CD4-positive, alpha-beta T cell treated with Interleukin-15 for 4 hours (primary cell): ENCODE measurements at regions not wholly inside any gene's neighbourhood (a gene's known extent, or its start where the extent isn't known, plus 50 kb on each side); places are given as distances from the start of the nearest gene placed in this dataset.

Experiments used
- DNase-seq: peaks from one replicate; pipeline ENCODE4 v3.0.0-alpha.2; 2020; ENCODE audit warnings: low spot score

- no peak for DNase-seq
Observed at GRCh38 chr3:117128133-117128532, 418.6 kb downstream of the TUSC7 start.

GRCh38 chr3:117128872-117129271, 419.3 kb downstream of the TUSC7 start:
- no peak for DNase-seq

- no peak for DNase-seq
Observed at GRCh38 chr3:117129516-117129915, 419.9 kb downstream of the TUSC7 start.

- DNase-seq = no peak
Observed at GRCh38 chr3:117130222-117130621, 420.6 kb downstream of the TUSC7 start.

GRCh38 chr3:117131259-117131658, 421.7 kb downstream of the TUSC7 start:
- no peak for DNase-seq

- no peak for DNase-seq
Observed at GRCh38 chr3:117133066-117133465, 423.5 kb downstream of the TUSC7 start.

GRCh38 chr3:117135207-117135606, 425.6 kb downstream of the TUSC7 start:
- DNase-seq = no peak

GRCh38 chr3:117136003-117136402, 426.4 kb downstream of the TUSC7 start:
- no peak for DNase-seq

- DNase-seq = no peak
Observed at GRCh38 chr3:117137065-117137464, 427.5 kb downstream of the TUSC7 start.

GRCh38 chr3:117139681-117140080, 430.1 kb downstream of the TUSC7 start:
- no peak for DNase-seq

GRCh38 chr3:117141812-117142211, 432.2 kb downstream of the TUSC7 start:
- DNase-seq = no peak

GRCh38 chr3:117144853-117145252, 435.3 kb downstream of the TUSC7 start:
- DNase-seq = no peak

- DNase-seq = no peak
Observed at GRCh38 chr3:117145677-117146076, 436.1 kb downstream of the TUSC7 start.

GRCh38 chr3:117146571-117146970, 437.0 kb downstream of the TUSC7 start:
- DNase-seq = no peak

- DNase-seq = no peak
Observed at GRCh38 chr3:117149584-117149983, 440.0 kb downstream of the TUSC7 start.

GRCh38 chr3:117150628-117151027, 441.0 kb downstream of the TUSC7 start:
- DNase-seq = no peak

GRCh38 chr3:117160176-117160575, 450.6 kb downstream of the TUSC7 start:
- DNase-seq = no peak

GRCh38 chr3:117161816-117162215, 452.2 kb downstream of the TUSC7 start:
- DNase-seq = no peak

GRCh38 chr3:117165176-117165575, 455.6 kb downstream of the TUSC7 start:
- no peak for DNase-seq

GRCh38 chr3:117165601-117166051, 456.0 kb downstream of the TUSC7 start:
- no peak for DNase-seq

- DNase-seq = no peak
Observed at GRCh38 chr3:117168896-117169295, 459.3 kb downstream of the TUSC7 start.

GRCh38 chr3:117170094-117170493, 460.5 kb downstream of the TUSC7 start:
- no peak for DNase-seq

GRCh38 chr3:117171124-117171523, 461.5 kb downstream of the TUSC7 start:
- no peak for DNase-seq

- DNase-seq = no peak
Observed at GRCh38 chr3:117172426-117172825, 462.8 kb downstream of the TUSC7 start.

- DNase-seq = no peak
Observed at GRCh38 chr3:117181222-117181621, 471.6 kb downstream of the TUSC7 start.
